HG02798 (cell line): ENCODE measurements at regions not wholly inside any gene's neighbourhood (a gene's known extent, or its start where the extent isn't known, plus 50 kb on each side); places are given as distances from the start of the nearest gene placed in this dataset.
"Not testable (repeated sequence)": the region's sequence is repeated elsewhere in the genome, so short reads cannot be mapped to it uniquely, and the experiment has no call there.

ENCODE experiments used
- ATAC-seq: cut with Tn5 transposase; IDR thresholded peaks from one replicate; pipeline ENCODE4 v1.9.1; 2021; ENCODE audit warnings: mild to moderate bottlenecking; ENCODE audit not compliant: unreplicated experiment, poor library complexity

- ATAC-seq, result no peak
These were observed 248.8 kb upstream of the NSMCE3 start for GRCh38 chr15:29518442-29518841.

GRCh38 chr15:29517829-29518228 is 248.2 kb upstream of the NSMCE3 start:
- no peak for ATAC-seq

GRCh38 chr15:29516929-29517328 is 247.3 kb upstream of the NSMCE3 start:
- ATAC-seq, result no peak

GRCh38 chr15:29514926-29515325 is 245.3 kb upstream of the NSMCE3 start:
- ATAC-seq, result no peak

- ATAC-seq, result no peak
These were observed 242.0 kb upstream of the NSMCE3 start for GRCh38 chr15:29511663-29512062.

GRCh38 chr15:29505535-29505934 is 235.9 kb upstream of the NSMCE3 start:
- ATAC-seq, result not testable (repeated sequence)

- ATAC-seq, result no peak
These were observed 221.3 kb upstream of the NSMCE3 start for GRCh38 chr15:29490747-29491471.

- no peak for ATAC-seq
These were observed 211.3 kb upstream of the NSMCE3 start for GRCh38 chr15:29480949-29481348.

GRCh38 chr15:29480278-29480677 is 210.7 kb upstream of the NSMCE3 start:
- ATAC-seq, result no peak

GRCh38 chr15:29477256-29477655 is 207.6 kb upstream of the NSMCE3 start:
- no peak for ATAC-seq

- no peak for ATAC-seq
These were observed 207.0 kb upstream of the NSMCE3 start for GRCh38 chr15:29476503-29477080.

GRCh38 chr15:29475096-29475495 is 205.5 kb upstream of the NSMCE3 start:
- no peak for ATAC-seq

GRCh38 chr15:29473621-29474105 is 204.0 kb upstream of the NSMCE3 start:
- no peak for ATAC-seq

GRCh38 chr15:29472901-29473445 is 203.4 kb upstream of the NSMCE3 start:
- no peak for ATAC-seq

- no peak for ATAC-seq
These were observed 202.1 kb upstream of the NSMCE3 start for GRCh38 chr15:29471757-29472156.

GRCh38 chr15:29471306-29471705 is 201.7 kb upstream of the NSMCE3 start:
- ATAC-seq, result no peak

- ATAC-seq, result no peak
These were observed 201.2 kb upstream of the NSMCE3 start for GRCh38 chr15:29470794-29471193.

GRCh38 chr15:29470311-29470710 is 200.7 kb upstream of the NSMCE3 start:
- ATAC-seq, result no peak

- no peak for ATAC-seq
These were observed 199.3 kb upstream of the NSMCE3 start for GRCh38 chr15:29468899-29469298.

GRCh38 chr15:29467091-29467490 is 197.5 kb upstream of the NSMCE3 start:
- ATAC-seq, result no peak

GRCh38 chr15:29466292-29466691 is 196.7 kb upstream of the NSMCE3 start:
- no peak for ATAC-seq

GRCh38 chr15:29465816-29466215 is 196.2 kb upstream of the NSMCE3 start:
- ATAC-seq, result no peak
